ENCODE measurements at regions not wholly inside any gene's neighbourhood (a gene's known extent, or its start where the extent isn't known, plus 50 kb on each side); places are given as distances from the start of the nearest gene placed in this dataset.
"Not testable (repeated sequence)": the region's sequence is repeated elsewhere in the genome, so short reads cannot be mapped to it uniquely, and the experiment has no call there.

- no peak for TF ChIP-seq CTCF (conservative IDR thresholded peaks at IDR 0.05; ENCODE audit: low read depth, low read length)
Measured at GRCh38 chr4:34485252-34485651, 1759.1 kb downstream of the ARAP2 start.

GRCh38 chr4:34486461-34487363 lies 1757.6 kb downstream of the ARAP2 start:
- no peak for TF ChIP-seq CTCF (conservative IDR thresholded peaks at IDR 0.05; ENCODE audit: low read depth, low read length)
- no peak for DNase-seq (ENCODE audit: low read depth)
- H3K4me3 ChIP-seq (ENCODE audit: low read length) = no peak overlapping the region

More at GRCh38 chr4:34485252-34485651, 1759.1 kb downstream of the ARAP2 start:
- no peak overlapping the region for H3K4me3 ChIP-seq (ENCODE audit: low read length)
- no peak for DNase-seq (ENCODE audit: low read depth)

- DNase-seq (ENCODE audit: low read depth) = no peak
- TF ChIP-seq CTCF (conservative IDR thresholded peaks at IDR 0.05; ENCODE audit: low read depth, low read length) = no peak
- no peak overlapping the region for H3K4me3 ChIP-seq (ENCODE audit: low read length)
Measured at GRCh38 chr4:34492414-34492813, 1751.9 kb downstream of the ARAP2 start.

GRCh38 chr4:34502086-34502485 lies 1742.2 kb downstream of the ARAP2 start:
- no peak for DNase-seq (ENCODE audit: low read depth)
- TF ChIP-seq CTCF (conservative IDR thresholded peaks at IDR 0.05; ENCODE audit: low read depth, low read length) = no peak
- H3K4me3 ChIP-seq (ENCODE audit: low read length) = no peak overlapping the region

- not testable (repeated sequence) for DNase-seq (ENCODE audit: low read depth); H3K4me3 ChIP-seq (ENCODE audit: low read length)
Measured at GRCh38 chr4:34504731-34505130, 1739.6 kb downstream of the ARAP2 start.

- H3K4me3 ChIP-seq (ENCODE audit: low read length); DNase-seq (ENCODE audit: low read depth): not testable (repeated sequence)
Measured at GRCh38 chr4:34506511-34507092, 1737.7 kb downstream of the ARAP2 start.

- TF ChIP-seq CTCF (conservative IDR thresholded peaks at IDR 0.05; ENCODE audit: low read depth, low read length) = no peak
- no peak for DNase-seq (ENCODE audit: low read depth)
- H3K4me3 ChIP-seq (ENCODE audit: low read length) = no peak overlapping the region
Measured at GRCh38 chr4:34512616-34513015, 1731.7 kb downstream of the ARAP2 start.

GRCh38 chr4:34516524-34516923 lies 1727.8 kb downstream of the ARAP2 start:
- no peak for TF ChIP-seq CTCF (conservative IDR thresholded peaks at IDR 0.05; ENCODE audit: low read depth, low read length)
- DNase-seq (ENCODE audit: low read depth) = no peak
- H3K4me3 ChIP-seq (ENCODE audit: low read length) = no peak overlapping the region

All from retinal pigment epithelial cell (primary cell).